Ovary (tissue), 7 donors: ENCODE measurements at regions not wholly inside any gene's neighbourhood (a gene's known extent, or its start where the extent isn't known, plus 50 kb on each side); places are given as distances from the start of the nearest gene placed in this dataset.

Source experiments
- DNase-seq, 5 donors: peaks; one replicate each; pipeline ENCODE4 v3.0.0-alpha.2; 2019 to 2020
- H3K27ac ChIP-seq, 2 donors: fragments of 200-600 bp; one replicate each; pipeline versions ENCODE4 v1.5.1 to v1.8.0; 2019 to 2022
- H3K27me3 ChIP-seq: fragments of 200-600 bp; one replicate; pipeline ENCODE4 v1.8.0; 2022
- H3K36me3 ChIP-seq: fragments of 200-600 bp; sonication (generic); one replicate; pipeline ENCODE4 v1.5.1; 2019
- H3K4me1 ChIP-seq: one replicate; pipeline ENCODE4 v1.8.1; 2013; ENCODE audit warnings: mild to moderate bottlenecking, moderate library complexity; ENCODE audit not compliant: insufficient read depth
- H3K4me3 ChIP-seq: fragments of 200-600 bp; sonication (generic); one replicate; pipeline ENCODE4 v1.5.1; 2017
- H3K9me3 ChIP-seq, 2 donors: fragments of 200-600 bp in 1 of 2; sonication (generic) in 1 of 2; one replicate each; pipeline versions ENCODE4 v1.5.1 to v1.8.1; 2013 to 2019; ENCODE audit warnings: mild to moderate bottlenecking in 1 of 2, moderate library complexity in 1 of 2
- CTCF ChIP-seq, 3 donors: fragments of 450-650 bp in 2 of 3; fragments of 200-600 bp in 1 of 3; IDR thresholded peaks; one replicate each; pipeline versions ENCODE4 v1.5.1 to v1.8.0; 2016 to 2022; ENCODE audit warnings: antibody characterized with exemption in 3 of 3, mild to moderate bottlenecking in 1 of 3
- EP300 ChIP-seq: sonication (generic); formaldehyde crosslinking; IDR thresholded peaks from one replicate; pipeline ENCODE4 v1.6.1; 2017; ENCODE audit warnings: antibody characterized with exemption
- POLR2A ChIP-seq: fragments of 450-650 bp; IDR thresholded peaks from one replicate; pipeline ENCODE4 v1.6.1; 2017; ENCODE audit warnings: antibody characterized with exemption, mild to moderate bottlenecking, moderate library complexity
- WGBS, 3 donors: extraction: QIAGEN DNeasy Blood & Tissue Kit in 1 of 3; methylation state at CpG; one replicate each; pipeline versions ENCODE4 v1.1.5 to v1.1.7; 2013 to 2017; 5-methylcytosine and 5-hydroxymethylcytosine counted together
- intact Hi-C, 4 donors: fragments of 100-400 bp; cut with DNase I; formaldehyde crosslinking; loops; one replicate each; pipeline versions ENCODE4 v1.11.0 to v1.15.1; 2022 to 2023
- donor health status: DM: no; HTN: no; CAD: no; lungs with moderate emphysema.
- donor health status: DM: no; HTN: no; CAD: no.
- donor health status: Bipolar disorder and iron deficiency.
- donor health status: DM: no; HTN: no; CAD: no.
- donor health status: DM: yes; HTN: yes; CAD: no.

- WGBS, 3 donors: 65 to 68% (median 65%) methylated on average over 2 of the region's 2 CpGs
- H3K9me3 ChIP-seq: no peaks in the 10 kb centered on the region
- no peak overlapping the region for H3K4me3 ChIP-seq
- DNase-seq: no peak
- H3K36me3 ChIP-seq: no peaks in the 10 kb centered on the region
- intact Hi-C loops: no loop called here
- no peaks in the 10 kb centered on the region for H3K27me3 ChIP-seq
- no peaks in the 10 kb centered on the region for H3K4me1 ChIP-seq
- H3K27ac ChIP-seq: no peak overlapping the region
- TF ChIP-seq EP300: no peak
- no peak for TF ChIP-seq CTCF (IDR thresholded peaks at IDR 0.05)
- TF ChIP-seq POLR2A: no peak
Observed at GRCh38 chr3:111352585-111352984, 189.4 kb upstream of the CD96 start.

- no peak overlapping the region for H3K4me3 ChIP-seq
- TF ChIP-seq POLR2A (no peak), EP300 (no peak), CTCF (IDR thresholded peaks at IDR 0.05) (no peak)
- intact Hi-C loops: no loop called here
- no peaks in the 10 kb centered on the region for H3K4me1 ChIP-seq
- no peaks in the 10 kb centered on the region for H3K36me3 ChIP-seq
- no peaks in the 10 kb centered on the region for H3K27me3 ChIP-seq
- no peak for DNase-seq
- no peak overlapping the region for H3K27ac ChIP-seq
- 86 to 90% (median 89%) methylated on average over 4 of the region's 4 CpGs for WGBS, 3 donors
- no peaks in the 10 kb centered on the region for H3K9me3 ChIP-seq
Observed at GRCh38 chr3:111359261-111360030, 182.6 kb upstream of the CD96 start.

GRCh38 chr3:111362381-111363009 is 179.5 kb upstream of the CD96 start:
- Histone ChIP-seq H3K27ac (no peak overlapping the region), H3K4me3 (no peak overlapping the region), H3K4me1 (no peaks in the 10 kb centered on the region), H3K27me3 (no peaks in the 10 kb centered on the region), H3K9me3 (no peaks in the 10 kb centered on the region), H3K36me3 (no peaks in the 10 kb centered on the region)
- WGBS, 3 donors: 2 to 9% (median 7%) methylated on average over 1 of the region's 1 CpG
- TF ChIP-seq EP300: no peak
- TF ChIP-seq CTCF (IDR thresholded peaks at IDR 0.05): no peak
- no peak for TF ChIP-seq POLR2A
- intact Hi-C loops: no loop called here
- no peak for DNase-seq

- no peak for DNase-seq
- 52 to 63% (median 53%) methylated on average over 4 of the region's 4 CpGs for WGBS, 3 donors
- Histone ChIP-seq H3K4me1 (no peaks in the 10 kb centered on the region), H3K27me3 (no peaks in the 10 kb centered on the region), H3K9me3 (no peaks in the 10 kb centered on the region), H3K4me3 (no peak overlapping the region), H3K36me3 (no peaks in the 10 kb centered on the region), H3K27ac (no peak overlapping the region)
- intact Hi-C loops: no loop called here
- TF ChIP-seq CTCF (IDR thresholded peaks at IDR 0.05) (no peak), EP300 (no peak), POLR2A (no peak)
Observed at GRCh38 chr3:111366515-111366914, 175.5 kb upstream of the CD96 start.
